ENCODE measurements at regions not wholly inside any gene's neighbourhood (a gene's known extent, or its start where the extent isn't known, plus 50 kb on each side); places are given as distances from the start of the nearest gene placed in this dataset.

DNA sequence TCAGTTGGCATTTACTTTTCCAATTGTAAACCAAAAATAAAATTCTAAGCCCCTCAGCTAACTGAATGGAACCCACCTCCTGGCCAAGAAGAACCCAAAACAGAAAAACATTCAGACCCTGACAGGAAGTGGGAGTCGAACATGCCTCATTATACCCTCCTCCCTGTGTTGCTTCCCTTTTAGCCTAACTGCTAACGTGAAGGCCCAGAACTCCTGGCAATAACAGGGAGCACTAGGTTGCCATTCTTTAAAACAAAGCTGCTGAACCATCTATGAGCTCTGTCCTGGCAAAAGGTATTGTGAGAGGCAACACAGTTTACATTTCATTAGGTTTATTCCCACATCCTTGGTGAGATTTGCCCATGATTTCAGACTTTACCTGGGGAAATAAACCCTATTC is 481.4 kb downstream of the CHSY3 start:
- TF ChIP-seq TCF7 (CRISPR knock-in tag; IDR thresholded peaks at IDR 0.05; ENCODE audit: low read depth) (no peak), FOXP1 (CRISPR knock-in tag; IDR thresholded peaks at IDR 0.05; ENCODE audit: borderline replicate concordance) (no peak), JUN (CRISPR knock-in tag; IDR thresholded peaks at IDR 0.05) (no peak), ELF4 (CRISPR knock-in tag; IDR thresholded peaks at IDR 0.05; ENCODE audit: low read depth) (no peak), FOXK1 (CRISPR knock-in tag; IDR thresholded peaks at IDR 0.05) (no peak)
- TF ChIP-seq, protein P1, sequence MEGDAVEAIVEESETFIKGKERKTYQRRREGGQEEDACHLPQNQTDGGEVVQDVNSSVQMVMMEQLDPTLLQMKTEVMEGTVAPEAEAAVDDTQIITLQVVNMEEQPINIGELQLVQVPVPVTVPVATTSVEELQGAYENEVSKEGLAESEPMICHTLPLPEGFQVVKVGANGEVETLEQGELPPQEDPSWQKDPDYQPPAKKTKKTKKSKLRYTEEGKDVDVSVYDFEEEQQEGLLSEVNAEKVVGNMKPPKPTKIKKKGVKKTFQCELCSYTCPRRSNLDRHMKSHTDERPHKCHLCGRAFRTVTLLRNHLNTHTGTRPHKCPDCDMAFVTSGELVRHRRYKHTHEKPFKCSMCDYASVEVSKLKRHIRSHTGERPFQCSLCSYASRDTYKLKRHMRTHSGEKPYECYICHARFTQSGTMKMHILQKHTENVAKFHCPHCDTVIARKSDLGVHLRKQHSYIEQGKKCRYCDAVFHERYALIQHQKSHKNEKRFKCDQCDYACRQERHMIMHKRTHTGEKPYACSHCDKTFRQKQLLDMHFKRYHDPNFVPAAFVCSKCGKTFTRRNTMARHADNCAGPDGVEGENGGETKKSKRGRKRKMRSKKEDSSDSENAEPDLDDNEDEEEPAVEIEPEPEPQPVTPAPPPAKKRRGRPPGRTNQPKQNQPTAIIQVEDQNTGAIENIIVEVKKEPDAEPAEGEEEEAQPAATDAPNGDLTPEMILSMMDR (IDR thresholded peaks at IDR 0.05): no peak
